ENCODE measurements at regions not wholly inside any gene's neighbourhood (a gene's known extent, or its start where the extent isn't known, plus 50 kb on each side); places are given as distances from the start of the nearest gene placed in this dataset.

DNA sequence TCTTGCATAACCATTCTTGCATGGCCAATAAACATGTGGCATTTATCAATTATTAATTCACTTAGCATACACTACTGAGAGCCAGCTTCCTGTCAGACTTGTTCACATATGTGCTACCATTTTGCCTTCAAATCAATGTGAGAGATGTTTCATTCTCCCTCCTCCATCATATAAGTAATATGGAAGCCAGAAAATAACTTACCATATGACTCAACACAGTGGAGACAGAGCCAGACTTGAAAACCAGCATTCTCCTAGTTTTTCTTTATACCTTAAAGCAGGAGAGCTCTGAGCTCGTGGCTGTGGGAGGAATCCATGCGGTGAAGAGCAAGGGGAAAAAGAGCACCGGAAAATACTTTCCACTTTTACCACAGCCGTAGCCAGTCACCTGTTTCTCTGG is 215.0 kb upstream of the LRATD1 start:
- peaks cover 13% of the 10 kb centered on the region for H3K9me3 Mint-ChIP-seq (ENCODE audit: low read depth)

DNA sequence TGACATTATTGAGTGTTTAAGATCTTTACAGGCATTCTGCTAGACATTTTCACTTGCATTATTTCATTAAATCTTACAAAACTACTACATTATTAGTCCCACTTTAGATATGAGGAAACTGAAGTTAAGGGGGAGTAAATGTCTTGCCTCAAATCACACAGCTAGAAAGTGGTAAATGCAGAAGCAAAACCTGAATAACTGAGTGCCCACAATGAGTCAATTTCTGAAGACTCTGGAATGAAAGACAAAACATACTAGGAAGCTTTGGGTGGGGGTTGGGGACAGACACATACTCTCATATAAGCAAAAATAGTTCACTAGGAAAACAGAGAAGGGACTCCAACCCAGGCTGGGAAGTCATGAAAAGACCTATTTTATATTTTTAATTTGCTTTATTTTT is 214.4 kb upstream of the LRATD1 start:
- DNase-seq (ENCODE audit: low spot score, unreplicated experiment): no peak
- Mint-ChIP-seq H3K27me3 (no peaks in the 10 kb centered on the region), H3K27ac (no peak overlapping the region), H3K4me1 (ENCODE audit: low read depth) (no peaks in the 10 kb centered on the region), H3K36me3 (ENCODE audit: insufficient read depth) (peaks cover under 1% of the 10 kb centered on the region), H3K4me3 (ENCODE audit: low read depth) (no peak overlapping the region), H3K9me3 (ENCODE audit: low read depth) (peaks cover 7% of the 10 kb centered on the region)
- TF ChIP-seq, protein P1, sequence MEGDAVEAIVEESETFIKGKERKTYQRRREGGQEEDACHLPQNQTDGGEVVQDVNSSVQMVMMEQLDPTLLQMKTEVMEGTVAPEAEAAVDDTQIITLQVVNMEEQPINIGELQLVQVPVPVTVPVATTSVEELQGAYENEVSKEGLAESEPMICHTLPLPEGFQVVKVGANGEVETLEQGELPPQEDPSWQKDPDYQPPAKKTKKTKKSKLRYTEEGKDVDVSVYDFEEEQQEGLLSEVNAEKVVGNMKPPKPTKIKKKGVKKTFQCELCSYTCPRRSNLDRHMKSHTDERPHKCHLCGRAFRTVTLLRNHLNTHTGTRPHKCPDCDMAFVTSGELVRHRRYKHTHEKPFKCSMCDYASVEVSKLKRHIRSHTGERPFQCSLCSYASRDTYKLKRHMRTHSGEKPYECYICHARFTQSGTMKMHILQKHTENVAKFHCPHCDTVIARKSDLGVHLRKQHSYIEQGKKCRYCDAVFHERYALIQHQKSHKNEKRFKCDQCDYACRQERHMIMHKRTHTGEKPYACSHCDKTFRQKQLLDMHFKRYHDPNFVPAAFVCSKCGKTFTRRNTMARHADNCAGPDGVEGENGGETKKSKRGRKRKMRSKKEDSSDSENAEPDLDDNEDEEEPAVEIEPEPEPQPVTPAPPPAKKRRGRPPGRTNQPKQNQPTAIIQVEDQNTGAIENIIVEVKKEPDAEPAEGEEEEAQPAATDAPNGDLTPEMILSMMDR (IDR thresholded peaks at IDR 0.05; ENCODE audit: unreplicated experiment): no peak

More for the DNA sequence above, 215.0 kb upstream of the LRATD1 start:
- Mint-ChIP-seq H3K4me3 (ENCODE audit: low read depth) (no peak overlapping the region), H3K27me3 (no peaks in the 10 kb centered on the region), H3K4me1 (ENCODE audit: low read depth) (no peaks in the 10 kb centered on the region), H3K36me3 (ENCODE audit: insufficient read depth) (peaks cover 1% of the 10 kb centered on the region), H3K27ac (no peak overlapping the region)
- TF ChIP-seq, protein P1 (IDR thresholded peaks at IDR 0.05; ENCODE audit: unreplicated experiment): no peak
- no peak for DNase-seq (ENCODE audit: low spot score, unreplicated experiment)

DNA sequence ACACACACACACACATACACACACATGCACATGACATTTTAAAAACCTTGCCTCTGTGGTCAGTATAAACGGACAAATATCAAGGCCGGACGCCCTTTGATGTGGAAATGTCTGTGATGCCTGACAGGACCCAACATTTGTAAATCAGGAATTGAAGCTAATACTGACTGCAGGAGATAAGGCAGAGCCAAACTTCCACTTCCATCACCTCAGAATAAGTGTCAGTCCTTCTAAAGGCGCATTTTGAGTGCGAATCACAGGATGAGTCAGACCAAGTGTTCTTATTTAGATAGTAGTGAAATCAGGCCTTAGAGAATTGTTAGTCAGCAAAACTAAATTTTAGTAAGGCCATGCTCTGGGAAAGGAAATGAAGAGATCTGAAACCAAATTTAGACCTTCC is 211.7 kb upstream of the LRATD1 start:
- Mint-ChIP-seq H3K4me3 (ENCODE audit: low read depth) (no peak overlapping the region), H3K9me3 (ENCODE audit: low read depth) (peaks cover 7% of the 10 kb centered on the region), H3K27me3 (no peaks in the 10 kb centered on the region), H3K27ac (no peak overlapping the region), H3K4me1 (ENCODE audit: low read depth) (peaks cover 4% of the 10 kb centered on the region), H3K36me3 (ENCODE audit: insufficient read depth) (no peaks in the 10 kb centered on the region)
- DNase-seq (ENCODE audit: low spot score, unreplicated experiment): no peak
- TF ChIP-seq, protein P1 (IDR thresholded peaks at IDR 0.05; ENCODE audit: unreplicated experiment): no peak

DNA sequence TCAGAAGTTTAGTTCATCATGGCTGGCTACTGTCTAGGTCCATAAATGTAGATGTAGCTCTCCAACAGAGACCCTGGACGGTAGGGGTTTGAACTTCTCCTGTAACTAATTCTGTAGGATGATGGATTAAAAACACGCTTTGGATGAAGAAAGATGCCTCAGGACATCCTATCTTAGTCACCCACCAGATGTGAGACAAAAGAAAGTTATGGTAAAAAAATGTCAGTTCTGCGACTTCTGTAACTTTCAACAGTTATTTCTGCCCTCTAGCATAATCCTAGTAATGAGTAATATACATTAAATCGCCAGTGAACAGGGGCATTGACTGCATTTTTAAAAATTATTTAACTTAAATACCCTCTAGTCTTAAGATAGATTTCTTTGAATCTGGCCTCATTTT is 210.1 kb upstream of the LRATD1 start:
- DNase-seq (ENCODE audit: low spot score, unreplicated experiment): no peak
- no peaks in the 10 kb centered on the region for H3K36me3 Mint-ChIP-seq (ENCODE audit: insufficient read depth)
- peaks cover 9% of the 10 kb centered on the region for H3K9me3 Mint-ChIP-seq (ENCODE audit: low read depth)
- peaks cover 4% of the 10 kb centered on the region for H3K4me1 Mint-ChIP-seq (ENCODE audit: low read depth)
- H3K4me3 Mint-ChIP-seq (ENCODE audit: low read depth): no peak overlapping the region
- H3K27ac Mint-ChIP-seq: no peak overlapping the region
- H3K27me3 Mint-ChIP-seq: no peaks in the 10 kb centered on the region
- TF ChIP-seq, protein P1 (IDR thresholded peaks at IDR 0.05; ENCODE audit: unreplicated experiment): no peak

DNA sequence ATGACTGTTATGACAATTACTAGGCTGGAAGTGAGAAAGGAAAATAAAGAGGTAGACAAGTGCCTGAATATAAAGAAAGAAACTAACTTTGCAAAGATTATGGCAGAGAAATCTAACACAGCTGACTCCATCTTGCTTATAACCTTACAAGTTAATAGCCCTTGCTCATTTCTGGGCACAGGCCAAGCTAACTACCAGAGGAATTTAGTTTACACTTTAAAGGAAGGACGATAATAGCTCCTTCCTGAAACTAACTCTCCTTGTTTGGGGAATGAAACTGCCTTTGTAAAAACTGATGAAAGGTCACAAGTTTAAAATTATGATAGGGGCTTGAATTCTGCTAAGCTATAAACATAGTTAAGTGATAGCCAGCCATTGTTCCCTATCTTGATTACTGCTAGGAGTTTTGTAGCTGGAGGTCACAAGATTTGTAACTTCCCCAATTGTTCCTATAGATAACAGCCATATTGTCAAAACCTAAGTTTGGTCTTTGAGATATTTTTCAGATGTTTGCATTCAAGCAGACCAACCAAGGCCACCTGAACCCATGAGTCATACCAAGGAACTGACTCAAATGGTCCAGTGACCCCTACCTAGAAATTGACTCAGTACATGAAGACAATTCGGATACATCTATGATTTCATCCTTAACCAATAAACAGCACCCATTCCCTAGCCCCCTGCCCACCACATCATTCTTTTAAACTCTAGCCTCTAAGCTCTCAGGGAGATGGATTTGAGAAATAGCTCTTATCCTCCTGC is 209.2 kb upstream of the LRATD1 start:
- no peak for DNase-seq (ENCODE audit: low spot score, unreplicated experiment)
- Mint-ChIP-seq H3K4me1 (ENCODE audit: low read depth) (peaks cover 4% of the 10 kb centered on the region), H3K4me3 (ENCODE audit: low read depth) (no peak overlapping the region), H3K36me3 (ENCODE audit: insufficient read depth) (no peaks in the 10 kb centered on the region), H3K9me3 (ENCODE audit: low read depth) (peaks cover 9% of the 10 kb centered on the region), H3K27me3 (no peaks in the 10 kb centered on the region), H3K27ac (no peak overlapping the region)
- TF ChIP-seq, protein P1 (IDR thresholded peaks at IDR 0.05; ENCODE audit: unreplicated experiment): no peak
